ENCODE measurements at regions not wholly inside any gene's neighbourhood (a gene's known extent, or its start where the extent isn't known, plus 50 kb on each side); places are given as distances from the start of the nearest gene placed in this dataset.

DNA sequence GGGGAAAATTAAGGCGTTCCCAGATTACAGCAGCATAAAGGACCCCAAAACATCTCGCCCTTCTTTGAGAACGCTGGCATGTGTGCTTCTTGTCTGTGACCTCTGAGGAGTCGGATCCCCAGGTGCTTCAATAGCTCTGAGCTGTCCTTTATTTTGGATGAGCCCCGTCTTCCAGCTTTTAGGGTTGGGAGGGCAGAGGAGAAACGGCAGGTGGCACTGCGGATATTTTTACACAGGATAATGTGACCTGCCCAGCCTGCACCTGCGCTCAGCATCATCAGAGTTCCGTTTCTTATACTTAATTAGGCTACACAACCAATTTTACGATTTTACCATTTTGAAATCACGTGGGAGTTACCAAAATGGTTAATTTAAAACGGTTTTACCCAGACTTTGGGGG is 147.7 kb upstream of the RPS6KA2 start:
- no peak for DNase-seq (ENCODE audit: low spot score)

DNA sequence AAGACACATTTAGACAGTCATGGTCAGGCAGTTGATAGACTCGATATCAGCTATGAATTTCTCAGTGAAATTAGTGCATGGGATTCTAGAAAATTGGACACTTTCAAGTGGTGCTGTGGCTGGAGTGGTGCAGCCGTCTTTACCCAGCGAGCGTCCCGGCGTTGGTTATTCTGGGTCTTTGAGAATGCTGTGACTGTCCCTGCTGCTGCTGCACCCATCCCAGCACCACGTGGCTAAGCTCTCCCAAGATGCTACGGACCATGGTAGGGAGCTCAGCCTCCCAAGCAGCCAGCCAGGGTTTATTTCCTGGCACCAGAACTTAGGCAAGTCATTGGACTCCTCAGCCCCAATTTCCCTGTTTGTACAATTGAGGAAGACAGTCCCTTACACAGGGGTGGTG is 147.2 kb upstream of the RPS6KA2 start:
- no peak for DNase-seq (ENCODE audit: low spot score)

DNA sequence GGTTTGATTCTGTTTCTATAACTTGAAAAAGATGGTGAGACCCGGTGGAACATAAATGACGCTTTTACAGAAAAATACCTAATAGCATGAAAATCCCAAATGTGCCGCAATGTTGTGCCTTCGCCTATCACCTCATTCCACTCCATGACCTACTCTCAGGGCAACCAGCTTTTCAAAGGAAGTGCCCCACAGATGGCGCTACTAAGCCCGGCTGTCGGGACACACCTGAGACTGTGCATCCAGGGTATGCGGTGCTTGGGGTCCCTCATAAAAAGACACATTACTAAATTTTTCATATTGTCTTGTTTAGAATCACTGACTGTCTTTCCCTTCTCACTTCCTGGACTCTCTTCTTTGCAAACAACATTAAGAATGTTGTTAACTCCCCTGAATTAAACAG is 145.5 kb upstream of the RPS6KA2 start:
- no peak for DNase-seq (ENCODE audit: low spot score)

DNA sequence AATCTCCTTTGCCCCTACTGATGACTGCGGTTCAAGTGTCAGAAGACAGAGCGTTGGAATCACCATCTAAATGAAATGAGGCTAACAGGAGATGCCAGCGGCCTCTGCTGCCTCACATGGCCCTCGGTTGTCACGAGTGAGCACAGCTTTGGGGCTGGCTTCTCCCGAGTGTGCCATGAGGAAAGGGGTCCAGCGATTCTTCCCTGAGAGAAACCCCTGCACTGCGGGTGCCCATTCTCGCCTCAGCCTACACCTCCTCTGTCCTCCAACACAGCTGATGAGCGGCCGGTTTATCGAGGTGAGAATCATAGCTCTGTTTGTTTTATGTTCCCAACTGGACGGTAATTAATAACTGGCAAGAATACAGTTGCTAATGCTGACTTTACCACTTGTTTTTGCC is 144.7 kb upstream of the RPS6KA2 start:
- DNase-seq (ENCODE audit: low spot score): no peak

DNA sequence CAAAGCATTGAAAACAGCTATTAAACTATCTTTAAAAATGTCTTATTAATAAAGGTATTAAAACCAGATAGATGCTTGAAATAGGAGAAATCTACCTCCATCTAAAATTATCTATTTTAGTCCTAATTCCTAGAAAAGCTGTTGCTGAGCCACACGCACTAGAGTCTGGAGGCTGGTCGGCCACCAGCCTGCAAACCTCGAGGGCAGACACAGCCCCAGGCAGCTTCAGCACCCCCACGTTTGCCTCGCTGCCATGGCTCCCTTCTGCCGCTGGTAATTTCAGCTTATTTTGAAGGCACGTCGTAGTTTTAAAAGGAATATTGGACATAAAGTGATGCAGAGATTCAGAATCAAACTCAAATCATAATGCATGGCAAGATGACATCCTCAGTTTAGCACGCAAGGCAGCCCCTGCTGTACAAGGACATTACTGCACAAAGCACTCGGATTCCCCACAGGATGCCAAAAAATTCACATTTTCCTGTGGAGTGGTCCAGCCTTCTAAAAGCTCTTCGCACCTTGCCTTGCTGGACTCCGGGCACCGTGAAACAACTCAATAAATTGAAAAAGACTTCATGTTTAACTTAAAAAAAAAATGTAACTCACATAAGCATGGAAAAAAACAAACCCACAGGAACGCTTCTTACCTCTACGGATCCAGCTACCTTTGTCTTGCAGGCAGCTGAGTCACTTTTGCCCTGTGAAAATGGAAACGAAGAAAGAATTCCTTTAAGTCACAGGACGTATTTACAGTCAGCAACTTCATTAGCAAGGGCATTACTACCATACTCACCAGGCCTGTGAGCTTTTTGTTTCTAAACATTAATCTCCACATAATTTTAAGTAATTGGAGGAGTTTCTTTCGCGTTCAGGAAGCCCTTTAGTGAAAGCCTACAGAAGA is 143.4 kb upstream of the RPS6KA2 start:
- DNase-seq (ENCODE audit: low spot score): no peak

DNA sequence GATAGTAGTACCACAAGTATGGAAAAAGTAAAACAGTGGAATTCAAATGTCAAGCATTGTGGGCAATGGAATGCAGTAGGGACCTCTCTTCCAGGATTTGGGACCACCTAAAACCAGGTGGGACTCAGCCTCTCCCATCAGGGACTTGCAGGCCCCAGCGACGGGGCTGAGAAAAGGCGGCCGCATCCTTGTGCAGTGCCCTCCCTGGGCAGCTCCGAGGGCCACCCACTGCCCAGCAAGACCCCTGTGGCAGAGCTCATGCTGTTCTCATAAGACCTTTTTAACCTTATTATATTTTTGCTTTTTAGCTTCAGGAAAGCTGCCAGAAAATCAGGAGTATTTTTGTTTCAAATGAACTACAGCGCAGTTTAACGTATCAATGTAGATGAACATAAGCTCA is 142.6 kb upstream of the RPS6KA2 start:
- no peak for DNase-seq (ENCODE audit: low spot score)

DNA sequence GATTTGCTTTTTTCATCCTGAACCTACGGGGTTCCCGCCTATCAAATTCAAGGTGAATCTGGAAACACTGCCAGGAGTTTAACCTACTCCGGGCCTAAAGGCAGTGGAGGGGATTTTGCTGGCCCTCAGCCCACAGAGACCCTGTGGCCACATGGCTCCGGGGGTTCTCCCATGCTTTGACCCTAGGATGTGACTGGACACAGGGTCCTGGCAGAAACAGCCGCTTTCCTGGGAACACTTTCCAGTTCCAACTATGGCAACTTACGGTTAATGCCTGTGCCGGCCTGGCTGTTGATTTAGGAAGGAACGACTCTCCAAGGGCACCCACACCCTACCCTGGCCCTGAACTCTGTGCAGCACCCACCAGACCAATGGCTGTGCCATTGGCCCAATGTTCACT is 141.7 kb upstream of the RPS6KA2 start:
- DNase-seq (ENCODE audit: low spot score): no peak

DNA sequence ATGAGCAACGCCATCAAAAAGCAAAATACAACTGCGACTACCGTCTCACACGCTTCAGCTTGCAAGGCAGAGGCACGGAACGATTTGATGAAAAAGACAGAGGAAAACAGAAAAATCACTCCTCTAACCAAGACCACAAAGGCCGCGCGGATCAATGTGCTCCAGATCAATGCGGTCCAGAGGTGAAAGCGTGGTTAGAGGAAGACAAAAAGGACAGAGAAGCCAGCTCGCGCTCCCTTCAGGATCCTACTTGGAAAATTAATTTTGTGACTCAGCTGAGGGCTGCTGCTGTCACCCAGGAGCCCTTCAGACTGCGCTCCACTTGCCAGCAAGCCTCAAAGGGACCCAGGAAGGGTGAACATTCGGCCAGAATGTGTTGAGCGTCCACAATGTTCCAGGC is 140.2 kb upstream of the RPS6KA2 start:
- DNase-seq (ENCODE audit: low spot score): no peak

DNA sequence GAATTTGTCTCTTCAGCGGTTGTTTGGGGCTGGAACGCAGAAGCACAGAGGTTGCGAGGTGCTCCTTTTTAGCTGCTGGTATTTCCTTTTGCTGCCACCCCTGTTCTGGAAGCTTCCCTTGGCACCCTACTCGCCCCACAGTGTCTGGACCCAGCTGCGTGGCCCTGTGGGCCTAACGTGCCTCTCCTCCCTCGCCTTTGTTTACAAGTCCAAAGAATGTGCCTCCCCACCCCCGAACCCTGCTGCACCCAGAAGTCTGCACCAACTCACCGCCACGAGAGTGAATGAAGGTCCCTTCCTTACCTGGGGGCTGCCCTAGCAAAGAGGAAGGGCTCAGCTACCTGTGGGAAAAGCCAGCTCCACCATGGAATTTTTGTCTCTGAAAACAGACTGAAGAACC is 139.7 kb upstream of the RPS6KA2 start:
- DNase-seq (ENCODE audit: low spot score): no peak

DNA sequence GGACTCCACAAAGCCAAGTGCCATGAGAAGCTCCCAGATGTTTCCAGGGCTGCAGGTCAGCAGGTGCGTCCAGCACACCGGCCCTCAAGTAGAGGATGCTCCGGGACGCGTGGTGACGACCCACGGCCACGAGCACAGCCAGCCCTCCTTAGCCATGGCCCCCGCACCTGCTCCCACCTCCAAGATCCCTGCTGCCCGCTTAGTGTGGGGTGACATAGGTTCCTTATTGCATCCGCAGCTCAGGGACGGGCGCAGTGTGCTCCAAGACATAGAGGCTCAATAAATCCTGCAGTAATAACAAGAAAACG is 138.1 kb upstream of the RPS6KA2 start:
- DNase-seq (ENCODE audit: low spot score): no peak

DNA sequence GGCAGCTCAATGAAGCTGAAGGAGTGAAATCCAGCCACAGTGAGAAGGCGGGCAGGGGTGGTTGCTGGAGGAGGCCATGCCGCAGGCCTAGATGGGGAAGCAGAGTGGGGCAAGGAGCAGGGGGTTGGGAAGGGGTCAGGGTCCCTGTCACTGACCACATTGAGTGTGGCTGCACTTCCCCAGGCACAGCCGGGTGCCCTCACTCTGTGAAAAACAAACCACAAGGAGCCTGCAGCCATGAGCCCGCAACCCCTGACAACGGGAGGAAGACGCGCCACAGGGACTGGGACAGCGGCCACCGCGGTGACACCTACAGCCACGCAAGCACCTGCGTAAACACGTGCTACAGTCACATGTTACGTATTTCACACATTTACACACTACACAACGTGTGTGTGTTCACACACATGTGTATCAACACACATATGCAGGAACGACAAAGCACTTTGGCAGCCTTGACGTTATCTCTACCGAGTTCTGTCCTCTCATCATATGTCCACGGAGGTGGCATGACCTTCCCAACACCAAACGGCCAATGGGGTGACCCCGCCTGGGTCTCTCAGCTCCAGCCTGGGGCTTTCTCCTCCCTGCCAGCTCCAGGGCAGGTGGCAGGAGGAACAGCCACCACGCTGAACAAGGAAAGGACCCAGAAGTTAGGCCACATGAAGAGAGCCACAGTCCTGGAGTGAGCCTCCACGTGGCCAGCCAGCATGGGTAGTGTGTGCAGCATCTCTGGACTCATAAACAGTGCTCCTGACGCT is 137.6 kb upstream of the RPS6KA2 start:
- no peak for DNase-seq (ENCODE audit: low spot score)

DNA sequence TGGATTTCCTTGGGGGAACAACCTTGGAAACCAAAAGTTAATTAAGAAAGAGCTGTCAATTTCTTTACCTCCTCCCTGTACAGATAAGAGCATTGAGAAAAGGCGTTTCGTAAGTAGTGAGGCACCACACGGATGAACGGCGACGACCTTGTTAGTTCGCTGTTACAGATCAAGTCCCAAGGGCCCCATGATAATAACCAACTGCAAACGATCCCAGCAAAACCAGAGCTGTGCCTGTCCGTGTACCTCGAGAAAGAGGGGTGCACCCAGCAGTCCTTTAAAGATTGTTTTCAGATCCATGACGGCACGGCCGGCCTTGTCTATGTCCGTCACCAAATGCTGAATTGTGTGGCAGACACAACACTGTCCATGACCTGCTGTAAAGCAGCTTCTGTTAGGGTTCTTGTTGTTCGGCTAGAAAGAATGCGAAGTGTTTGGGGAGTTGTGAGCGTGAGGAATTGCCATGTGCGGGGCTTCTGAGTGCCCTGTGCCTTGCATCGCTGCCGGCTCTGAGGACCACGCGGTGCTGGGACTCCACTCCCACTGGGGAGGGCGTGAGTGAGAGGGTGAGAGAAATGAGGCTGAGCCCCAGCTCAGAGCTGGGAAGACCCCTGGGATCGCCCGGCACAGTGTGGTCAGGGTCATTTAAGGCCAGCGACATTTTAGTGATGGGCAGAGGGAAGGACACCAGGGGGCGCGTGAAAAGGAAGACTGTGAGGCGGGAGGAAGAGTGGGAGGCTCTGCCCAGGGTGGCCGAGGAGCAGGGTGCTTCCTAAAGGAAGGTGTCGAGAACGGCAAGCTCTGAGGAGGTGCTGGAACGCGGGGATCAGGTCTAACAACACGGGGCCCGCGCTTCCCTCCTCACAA is 136.8 kb upstream of the RPS6KA2 start:
- no peak for DNase-seq (ENCODE audit: low spot score)

DNA sequence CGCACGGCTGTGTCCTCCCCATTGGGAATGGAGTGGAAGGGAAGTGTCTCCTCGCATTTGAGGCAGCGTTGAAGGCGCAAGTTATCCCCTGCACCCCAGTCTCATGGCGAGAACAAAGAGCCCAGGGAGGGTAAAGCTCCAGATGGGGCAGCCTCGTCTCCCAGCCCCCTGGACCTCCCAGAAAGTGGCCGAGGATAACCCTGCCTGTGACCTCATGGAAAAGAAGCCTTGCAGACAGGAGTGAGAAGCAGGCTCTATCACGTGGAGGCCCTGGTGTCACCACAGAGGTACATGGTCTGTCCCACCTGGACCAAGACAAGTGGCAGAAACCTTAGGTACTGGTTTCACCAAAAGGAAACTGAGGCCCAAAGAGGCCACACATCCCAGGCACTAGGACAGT is 134.8 kb upstream of the RPS6KA2 start:
- no peak for DNase-seq (ENCODE audit: low spot score)

DNA sequence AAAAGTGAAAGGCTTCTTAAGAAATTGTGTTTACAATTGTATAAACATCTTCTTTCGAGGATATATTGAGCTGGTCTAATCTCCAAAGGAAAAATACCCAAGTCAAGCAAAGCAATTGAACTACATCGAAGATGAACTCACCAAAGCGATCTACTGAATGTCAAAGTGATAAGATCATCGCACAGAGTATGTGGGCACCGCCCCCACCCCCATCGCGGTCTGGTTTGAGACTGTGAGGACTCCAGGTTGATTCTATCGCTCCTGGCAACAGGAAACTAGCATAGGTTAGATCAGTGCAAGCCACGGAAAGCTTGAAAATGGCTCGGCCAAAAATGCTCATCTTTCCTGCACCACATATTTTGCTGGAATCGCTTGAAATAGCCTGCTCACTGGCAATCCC is 133.2 kb upstream of the RPS6KA2 start:
- no peak for DNase-seq (ENCODE audit: low spot score)

DNA sequence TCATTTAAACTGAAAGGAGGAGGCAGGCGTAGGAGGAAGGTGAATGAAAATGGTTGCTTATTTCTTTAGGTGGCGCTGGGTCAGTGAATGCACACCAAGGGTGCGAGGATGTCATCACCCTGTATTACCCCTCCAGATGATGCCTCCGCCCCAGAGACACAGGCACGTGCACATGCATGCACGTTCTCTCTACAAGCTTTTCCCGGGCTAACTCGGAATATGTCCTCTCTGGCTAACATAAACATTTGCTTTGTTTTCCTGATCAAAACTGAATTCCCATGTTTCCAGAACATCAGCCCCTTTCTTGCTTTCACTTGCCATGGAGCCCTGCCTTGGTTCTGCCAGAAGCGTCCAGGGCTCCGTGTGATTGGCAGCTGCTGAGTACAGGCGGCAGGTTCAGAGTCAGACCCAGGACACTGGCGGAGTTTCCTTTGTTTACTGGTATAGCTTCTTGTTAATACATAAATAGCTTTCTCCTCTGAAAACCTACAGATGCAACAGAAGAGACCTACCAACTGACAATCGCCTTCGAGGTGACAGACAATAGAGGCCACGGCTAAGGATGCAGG is 131.2 kb upstream of the RPS6KA2 start:
- DNase-seq (ENCODE audit: low spot score): no peak

DNA sequence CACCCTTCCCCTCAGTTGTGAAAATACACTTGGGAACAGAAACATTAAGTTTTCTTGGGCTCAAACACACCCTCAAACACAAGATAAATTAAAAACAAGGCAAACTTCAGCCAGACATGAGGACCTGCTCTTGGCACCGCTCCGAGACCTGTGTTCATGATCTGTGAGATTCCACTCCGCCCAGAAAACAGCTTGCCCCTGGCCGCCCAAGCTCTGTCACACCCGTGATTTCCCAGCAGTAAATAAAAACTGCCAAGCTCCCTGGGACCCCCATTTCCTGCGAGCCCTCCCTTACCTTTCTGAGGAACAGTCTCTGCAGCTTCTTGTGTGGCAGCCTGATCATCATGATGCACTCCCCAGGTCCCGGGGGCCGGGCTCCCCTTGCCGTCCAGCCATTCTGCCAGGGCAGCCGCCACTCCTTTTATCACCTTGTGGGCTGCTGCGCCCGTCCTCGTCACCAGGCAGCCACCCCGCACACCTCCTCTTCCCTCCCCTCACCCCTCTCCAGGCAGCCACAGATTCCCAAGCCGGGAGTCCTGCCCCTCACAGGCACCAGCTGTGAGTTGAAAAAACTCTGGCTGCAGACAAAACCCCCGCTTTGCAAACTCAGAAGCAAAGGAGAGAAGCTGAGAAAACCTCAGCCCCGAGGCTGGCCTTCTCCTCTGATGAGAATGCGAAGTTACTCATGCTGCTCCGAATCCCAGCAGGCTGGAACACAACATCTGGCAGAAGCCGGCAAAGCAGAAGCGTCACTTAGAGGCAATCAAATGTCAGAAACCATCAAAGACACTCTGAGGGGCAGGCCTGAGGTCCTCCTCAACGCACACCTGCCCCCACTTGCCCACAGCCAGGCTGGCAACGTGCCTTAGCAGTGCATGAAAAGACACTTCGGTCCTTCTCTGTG is 130.4 kb upstream of the RPS6KA2 start:
- DNase-seq (ENCODE audit: low spot score): no peak

DNA sequence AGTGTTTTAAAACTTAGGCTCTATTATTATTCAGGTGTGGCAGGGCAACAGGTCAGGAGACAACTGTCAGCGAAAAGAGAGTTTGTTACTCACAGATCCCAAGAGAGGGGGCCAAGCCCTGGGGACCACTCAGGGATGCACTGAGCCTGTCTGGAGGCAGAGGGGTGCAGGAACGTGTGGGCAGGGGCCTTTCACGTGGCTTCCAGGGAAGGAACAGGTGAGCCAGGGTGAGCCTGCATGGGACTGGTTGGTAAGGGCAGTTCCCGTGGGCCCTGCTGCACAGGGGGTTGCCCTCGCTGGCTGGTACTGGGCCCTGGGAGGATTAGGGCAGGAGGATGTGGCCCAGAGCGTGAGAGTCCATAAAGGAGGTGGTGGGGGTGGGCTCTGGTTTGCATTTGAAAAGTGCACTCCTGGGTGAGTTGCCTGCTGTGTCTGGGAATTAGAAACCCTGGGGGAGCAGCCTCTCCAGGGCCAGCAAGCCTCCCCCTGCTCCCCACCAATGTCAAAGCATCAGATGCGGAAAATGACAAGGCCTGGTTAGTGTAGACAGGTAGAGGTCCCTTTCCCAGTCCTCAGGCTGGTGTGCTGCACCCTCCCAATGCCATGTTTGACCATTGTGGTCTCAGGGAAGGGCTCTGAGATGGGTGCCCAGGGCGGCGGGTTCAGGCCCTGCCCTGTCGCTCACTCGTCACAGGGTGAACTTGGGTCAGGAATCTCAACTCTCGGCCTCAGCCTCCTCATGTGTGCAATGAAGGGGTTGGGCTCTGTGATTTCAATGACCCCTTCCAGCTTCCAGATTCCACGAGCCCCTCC is 127.4 kb upstream of the RPS6KA2 start:
- no peak for DNase-seq (ENCODE audit: low spot score)

DNA sequence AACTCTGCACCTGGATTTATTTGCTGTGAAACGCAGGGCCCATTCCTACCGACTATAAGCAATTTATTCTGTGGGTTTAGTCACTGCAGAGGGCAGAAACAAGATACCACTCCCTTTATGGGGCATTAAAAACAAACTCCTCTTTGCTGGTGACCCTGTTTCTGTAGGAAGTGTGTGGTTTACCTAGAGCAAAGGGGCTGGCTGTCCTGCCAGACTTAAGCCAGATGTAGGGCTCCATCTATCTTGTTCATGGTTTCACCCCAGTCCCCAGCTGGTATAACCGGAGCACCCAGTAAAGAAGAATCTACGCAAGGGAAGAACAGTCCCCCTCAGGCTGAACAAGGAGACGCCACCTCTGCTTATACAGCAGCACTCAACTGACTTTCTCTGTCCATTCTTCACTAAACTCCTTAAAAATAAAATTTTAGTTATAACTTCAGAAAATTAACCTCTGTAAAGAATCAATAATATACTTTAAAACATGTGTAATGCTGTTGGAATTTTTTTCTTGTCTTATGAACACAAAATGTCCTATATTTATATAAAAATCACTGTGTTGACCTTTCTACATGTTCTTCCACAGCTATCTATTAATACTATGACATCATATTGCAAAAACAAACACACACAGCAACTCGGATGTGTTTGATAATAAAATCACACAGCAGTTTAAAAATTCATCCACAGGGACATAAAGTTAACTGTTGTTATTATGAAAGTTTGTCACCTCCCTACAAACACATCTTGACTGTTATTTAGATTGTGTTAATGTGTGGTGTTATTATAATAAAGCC is 126.1 kb upstream of the RPS6KA2 start:
- no peak for DNase-seq (ENCODE audit: low spot score)

DNA sequence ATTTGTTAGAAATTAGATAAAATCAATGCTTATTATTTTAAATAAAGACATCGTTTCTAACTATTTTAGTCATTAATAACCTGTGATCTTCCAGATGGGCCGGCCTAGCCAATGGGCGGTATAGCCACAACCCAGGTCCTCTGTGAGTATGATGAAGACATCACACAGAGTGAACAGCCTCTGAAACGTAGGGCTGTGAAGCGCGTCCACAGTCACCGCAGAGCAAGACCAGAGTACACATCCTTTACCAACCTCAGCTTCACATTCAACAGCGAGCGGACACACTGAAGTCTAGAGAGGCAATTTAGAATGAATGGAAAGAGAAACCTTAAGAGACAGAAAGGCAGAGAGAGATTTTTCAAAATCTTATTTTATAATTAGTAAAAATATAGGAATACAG is 125.0 kb upstream of the RPS6KA2 start:
- no peak for DNase-seq (ENCODE audit: low spot score)

All from SK-N-DZ (cell line).